HEK293T (cell line): ENCODE measurements at regions not wholly inside any gene's neighbourhood (a gene's known extent, or its start where the extent isn't known, plus 50 kb on each side); places are given as distances from the start of the nearest gene placed in this dataset.
"Not testable (repeated sequence)": the region's sequence is repeated elsewhere in the genome, so short reads cannot be mapped to it uniquely, and the experiment has no call there.

Experiments
- CTCF ChIA-PET: fragments of 350-600 bp; formaldehyde crosslinking; extraction: SDS; loops from one replicate; lab custom pipeline; 2021; ENCODE audit warnings: antibody characterized with exemption, inconsistent platforms; lab: Yijun Ruan, JAX
- POLR2A ChIA-PET: fragments of 350-600 bp; formaldehyde crosslinking; extraction: SDS; loops from one replicate; lab custom pipeline; 2020; ENCODE audit warnings: antibody characterized with exemption, inconsistent platforms; lab: Yijun Ruan, JAX
- DNase-seq: peaks from one replicate; pipeline ENCODE4 v3.0.0; 2012; ENCODE audit warnings: mixed read lengths; ENCODE audit errors: extremely low spot score
- ARNT ChIP-seq: fragments of 450-650 bp; IDR thresholded peaks from 2 replicates; pipeline ENCODE4 v1.6.1; 2017; ENCODE audit warnings: mild to moderate bottlenecking
- BHLHE40 ChIP-seq: fragments of 450-650 bp; IDR thresholded peaks from 2 replicates; pipeline ENCODE4 v1.6.1; 2016; ENCODE audit warnings: mild to moderate bottlenecking, moderate library complexity, borderline replicate concordance
- CTBP1 ChIP-seq: fragments of 450-650 bp; IDR thresholded peaks from 2 replicates; pipeline ENCODE4 v1.6.1; 2016; ENCODE audit warnings: borderline replicate concordance
- ELF4 ChIP-seq: fragments of 450-650 bp; IDR thresholded peaks from 2 replicates; pipeline ENCODE4 v1.6.1; 2017; ENCODE audit warnings: antibody characterized with exemption
- FOXA1 ChIP-seq: fragments of 450-650 bp; IDR thresholded peaks from 2 replicates; pipeline ENCODE4 v1.6.1; 2016; ENCODE audit warnings: mild to moderate bottlenecking
- FOXK2 ChIP-seq: fragments of 450-650 bp; IDR thresholded peaks from 2 replicates; pipeline ENCODE4 v1.6.1; 2016; ENCODE audit warnings: mild to moderate bottlenecking
- FOXM1 ChIP-seq: fragments of 450-650 bp; IDR thresholded peaks from 2 replicates; pipeline ENCODE4 v1.6.1; 2017; ENCODE audit warnings: mild to moderate bottlenecking, borderline replicate concordance
- HDGF ChIP-seq: fragments of 450-650 bp; IDR thresholded peaks from 2 replicates; pipeline ENCODE4 v1.6.1; 2017; ENCODE audit warnings: antibody characterized with exemption, borderline replicate concordance
- L3MBTL2 ChIP-seq: fragments of 450-650 bp; conservative IDR thresholded peaks from 2 replicates; pipeline ENCODE4 v1.6.1; 2016; ENCODE audit warnings: mild to moderate bottlenecking
- LEF1 ChIP-seq: fragments of 450-650 bp; IDR thresholded peaks from 2 replicates; pipeline ENCODE4 v1.6.1; 2017; ENCODE audit warnings: mild to moderate bottlenecking, borderline replicate concordance
- NFRKB ChIP-seq: fragments of 450-650 bp; IDR thresholded peaks from 2 replicates; pipeline ENCODE4 v1.6.1; 2016; ENCODE audit warnings: mild to moderate bottlenecking, moderate library complexity
- SP1 ChIP-seq: fragments of 450-650 bp; IDR thresholded peaks from 2 replicates; pipeline ENCODE4 v1.6.1; 2017
- SUZ12 ChIP-seq: fragments of 450-650 bp; IDR thresholded peaks from 2 replicates; pipeline ENCODE4 v1.6.1; 2016; ENCODE audit warnings: mild to moderate bottlenecking
- TARDBP ChIP-seq: fragments of 450-650 bp; IDR thresholded peaks from 2 replicates; pipeline ENCODE4 v1.6.1; 2016
- ZNF384 ChIP-seq: fragments of 450-650 bp; IDR thresholded peaks from 2 replicates; pipeline ENCODE4 v1.6.1; 2016
- TF ChIP-seq, protein P1 (sequence below): fragments of 450-650 bp; IDR thresholded peaks from 2 replicates; pipeline ENCODE4 v1.6.1; 2016

DNA sequence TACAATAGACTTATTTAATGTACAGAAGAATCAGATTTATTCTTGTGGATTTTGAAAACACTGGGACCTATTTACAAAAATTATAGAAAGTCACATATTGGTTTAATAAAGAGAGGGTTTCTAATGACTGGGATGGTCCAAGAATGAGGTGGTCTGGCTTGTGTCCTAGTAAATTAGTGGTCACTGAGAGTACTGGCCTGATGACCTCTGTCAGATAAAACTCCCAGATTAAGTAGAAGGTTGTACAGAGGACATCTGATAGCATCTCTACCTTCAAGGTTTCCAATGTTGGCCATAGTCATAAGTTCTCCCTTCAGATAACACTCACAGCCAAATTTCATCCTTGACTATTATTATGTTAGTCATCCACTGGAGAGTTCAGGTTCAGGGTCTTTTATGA lies 692.9 kb downstream of the MTRR start:
- no peak for DNase-seq
- CTCF ChIA-PET = no interaction called here
- no peak for TF ChIP-seq FOXA1
- TF ChIP-seq ARNT = no peak
- TF ChIP-seq ELF4 = no peak
- TF ChIP-seq BHLHE40 = no peak
- POLR2A ChIA-PET = no interaction called here

DNA sequence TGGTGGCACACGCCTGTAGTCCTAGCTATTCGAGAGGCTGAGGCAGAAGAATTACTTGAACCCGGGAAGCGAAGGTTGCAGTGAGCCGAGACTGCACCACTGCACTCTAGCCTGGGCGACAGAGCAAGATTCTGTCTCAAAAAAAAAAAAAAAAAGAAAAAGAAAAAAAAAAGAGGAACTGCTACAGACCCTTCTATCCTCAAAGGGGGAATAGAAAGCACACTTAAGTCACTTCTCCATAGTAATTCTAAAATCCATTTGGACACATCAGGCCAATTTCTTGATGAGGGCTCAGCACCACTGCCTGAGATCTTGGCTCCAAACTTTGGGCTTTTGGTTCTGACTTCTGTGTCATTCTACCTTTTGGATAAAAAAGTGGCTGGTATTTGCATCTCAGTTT lies 694.6 kb downstream of the MTRR start:
- CTCF ChIA-PET, DNase-seq, POLR2A ChIA-PET: not testable (repeated sequence)

DNA sequence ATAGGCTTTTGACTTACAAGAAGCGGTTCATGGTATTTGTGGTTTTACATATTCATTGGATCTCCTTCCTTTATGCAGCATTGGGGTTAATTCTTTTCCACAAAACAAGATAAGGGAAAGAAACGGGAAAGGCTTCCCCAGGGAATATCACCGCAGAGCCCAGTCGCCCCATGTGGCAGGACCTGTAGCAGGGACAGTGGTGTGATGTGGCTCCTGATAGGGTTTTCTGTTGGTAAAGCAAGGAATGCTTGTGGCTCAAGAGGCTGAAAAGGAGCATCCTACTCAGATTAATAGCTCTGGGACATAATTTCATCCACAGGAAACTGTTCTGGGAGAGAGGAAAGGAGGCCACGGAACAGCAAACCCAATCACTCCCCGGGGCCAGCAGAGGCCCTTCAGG lies 699.9 kb downstream of the MTRR start:
- DNase-seq = no peak
- ChIA-PET POLR2A (no interaction called here), CTCF (no interaction called here)
- no peak for TF ChIP-seq SUZ12
- TF ChIP-seq TARDBP = no peak
- TF ChIP-seq SP1 = no peak
- TF ChIP-seq ELF4 = no peak
- no peak for TF ChIP-seq L3MBTL2
- TF ChIP-seq FOXM1 = no peak
- TF ChIP-seq FOXA1 = no peak
- TF ChIP-seq ARNT = no peak

DNA sequence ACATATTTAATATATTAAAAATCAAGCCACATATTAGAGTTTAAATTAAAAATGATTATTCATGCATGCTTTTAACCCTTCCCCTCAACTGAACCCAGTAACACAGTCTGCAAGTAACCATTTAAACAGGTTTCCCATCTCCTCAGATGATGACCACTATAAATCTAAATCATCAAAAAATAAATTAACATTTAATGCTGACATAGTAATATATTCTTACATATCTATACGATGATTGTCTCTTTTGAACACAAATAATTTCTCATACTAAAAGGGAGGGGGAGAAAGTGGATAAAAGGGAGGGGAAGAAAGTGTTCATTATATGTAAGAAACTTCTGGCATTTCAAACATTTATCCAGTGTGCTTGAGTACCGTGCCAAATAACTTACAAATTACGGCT lies 701.6 kb downstream of the MTRR start:
- TF ChIP-seq NFRKB = no peak
- TF ChIP-seq ARNT = no peak
- no peak for TF ChIP-seq FOXA1
- TF ChIP-seq ZNF384 = no peak
- TF ChIP-seq SUZ12 = no peak
- no peak for TF ChIP-seq TARDBP
- TF ChIP-seq BHLHE40 = no peak
- TF ChIP-seq FOXK2 = no peak
- no peak for TF ChIP-seq SP1
- no peak for TF ChIP-seq LEF1
- TF ChIP-seq HDGF = no peak
- POLR2A ChIA-PET = no interaction called here
- DNase-seq = no peak
- CTCF ChIA-PET = no interaction called here

DNA sequence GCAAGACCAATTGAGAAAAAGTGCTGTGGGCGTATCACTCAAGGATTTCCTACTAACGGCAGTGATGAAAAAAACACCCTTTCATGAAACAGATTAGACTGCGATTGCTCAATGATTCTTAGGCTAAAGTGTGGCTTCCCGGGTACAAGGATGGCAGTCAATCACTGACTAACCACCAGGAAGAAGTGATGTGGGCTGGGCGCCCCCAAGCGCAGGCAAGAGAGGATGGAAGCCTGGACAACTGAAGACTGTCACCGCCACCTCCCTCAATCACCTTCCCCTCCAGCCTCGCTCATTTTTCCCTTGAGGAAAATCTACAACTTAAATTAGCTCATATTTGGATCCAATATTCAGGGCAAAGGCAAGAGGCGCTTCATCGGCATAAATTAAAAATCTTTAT lies 707.2 kb downstream of the MTRR start:
- TF ChIP-seq HDGF (no peak), SP1 (no peak), FOXA1 (no peak), FOXK2 (no peak), CTBP1 (no peak), ARNT (no peak), FOXM1 (no peak), L3MBTL2 (no peak)
- TF ChIP-seq, protein P1, sequence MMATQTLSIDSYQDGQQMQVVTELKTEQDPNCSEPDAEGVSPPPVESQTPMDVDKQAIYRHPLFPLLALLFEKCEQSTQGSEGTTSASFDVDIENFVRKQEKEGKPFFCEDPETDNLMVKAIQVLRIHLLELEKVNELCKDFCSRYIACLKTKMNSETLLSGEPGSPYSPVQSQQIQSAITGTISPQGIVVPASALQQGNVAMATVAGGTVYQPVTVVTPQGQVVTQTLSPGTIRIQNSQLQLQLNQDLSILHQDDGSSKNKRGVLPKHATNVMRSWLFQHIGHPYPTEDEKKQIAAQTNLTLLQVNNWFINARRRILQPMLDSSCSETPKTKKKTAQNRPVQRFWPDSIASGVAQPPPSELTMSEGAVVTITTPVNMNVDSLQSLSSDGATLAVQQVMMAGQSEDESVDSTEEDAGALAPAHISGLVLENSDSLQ = no peak
- CTCF ChIA-PET = no interaction called here
- POLR2A ChIA-PET = no interaction called here
- no peak for DNase-seq

DNA sequence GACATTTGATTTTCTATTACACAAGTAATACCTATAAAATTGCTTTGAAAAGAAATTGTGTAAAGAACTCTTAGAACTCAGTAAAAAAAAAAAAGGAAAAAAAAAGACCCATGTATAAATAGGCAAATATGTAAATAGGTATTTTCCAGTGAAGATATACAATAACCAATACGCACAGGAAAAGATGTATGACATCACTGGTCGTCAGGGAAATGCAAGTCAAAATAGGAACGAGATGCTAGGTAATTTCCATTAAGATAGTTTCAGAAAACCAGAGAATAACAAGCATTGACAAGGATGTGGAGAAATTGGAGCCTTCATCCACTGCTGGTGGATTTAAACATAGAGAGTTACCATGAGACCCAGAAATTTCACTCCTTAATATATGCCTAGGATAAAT lies 708.8 kb downstream of the MTRR start:
- DNase-seq = no peak
- ChIA-PET CTCF (no interaction called here), POLR2A (no interaction called here)
- no peak for TF ChIP-seq NFRKB
- no peak for TF ChIP-seq L3MBTL2
- no peak for TF ChIP-seq ZNF384
- no peak for TF ChIP-seq FOXK2
- TF ChIP-seq ARNT = no peak
- TF ChIP-seq, protein P1 = no peak
- TF ChIP-seq TARDBP = no peak
- TF ChIP-seq SP1 = no peak
- TF ChIP-seq HDGF = no peak
- no peak for TF ChIP-seq BHLHE40
- TF ChIP-seq CTBP1 = no peak
- no peak for TF ChIP-seq ELF4
- no peak for TF ChIP-seq FOXA1

DNA sequence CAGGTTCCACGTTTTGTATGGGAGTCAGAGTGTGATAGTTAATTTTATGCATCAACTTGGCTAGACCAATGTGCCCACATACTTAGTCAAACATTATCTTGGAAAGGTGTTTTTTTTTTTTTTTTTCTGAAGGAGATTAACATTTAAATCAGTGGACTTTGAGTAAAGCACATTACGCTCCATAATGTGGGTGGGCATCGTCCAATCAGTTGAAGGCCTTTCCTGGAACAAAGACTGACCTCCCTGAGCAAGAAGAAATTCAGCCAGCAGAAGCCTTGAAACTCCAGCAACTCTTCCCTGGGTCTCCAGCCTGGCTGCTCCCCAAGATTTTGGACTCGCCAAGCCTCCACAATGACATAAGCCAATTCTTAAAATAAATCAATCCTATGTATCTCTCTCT lies 711.4 kb downstream of the MTRR start:
- POLR2A ChIA-PET = no interaction called here
- no peak for TF ChIP-seq L3MBTL2
- no peak for TF ChIP-seq ARNT
- TF ChIP-seq CTBP1 = no peak
- TF ChIP-seq NFRKB = no peak
- TF ChIP-seq SP1 = no peak
- no peak for TF ChIP-seq FOXA1
- TF ChIP-seq FOXK2 = no peak
- TF ChIP-seq BHLHE40 = no peak
- TF ChIP-seq LEF1 = no peak
- TF ChIP-seq HDGF = no peak
- TF ChIP-seq TARDBP = no peak
- no peak for TF ChIP-seq SUZ12
- TF ChIP-seq, protein P1 = no peak
- TF ChIP-seq FOXM1 = no peak
- no peak for TF ChIP-seq ZNF384
- no peak for TF ChIP-seq ELF4
- no peak for DNase-seq
- CTCF ChIA-PET = no interaction called here

DNA sequence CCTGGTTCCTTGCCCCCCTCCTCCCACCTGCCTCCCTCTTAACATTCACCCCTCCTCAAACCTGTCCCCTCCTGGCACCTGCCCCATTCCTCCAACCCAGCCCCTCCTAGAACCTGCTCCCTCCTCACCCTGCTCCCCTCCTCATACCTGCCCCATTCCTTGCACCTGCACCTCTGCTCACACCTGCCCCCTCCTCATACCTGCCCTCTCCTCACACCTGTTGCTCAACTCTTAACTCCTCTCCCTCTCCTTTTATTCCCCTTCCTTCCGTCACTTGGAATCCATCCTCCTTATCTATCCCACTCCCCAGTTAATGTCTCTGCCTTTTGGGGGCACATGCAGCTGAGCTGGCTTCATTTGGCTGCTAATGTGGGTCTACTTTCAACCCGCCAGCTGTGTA lies 712.1 kb downstream of the MTRR start:
- TF ChIP-seq ZNF384 (no peak), LEF1 (no peak), HDGF (no peak), SUZ12 (no peak), FOXA1 (no peak), SP1 (no peak), NFRKB (no peak), ARNT (no peak), FOXM1 (no peak), BHLHE40 (no peak), CTBP1 (no peak)
- TF ChIP-seq, protein P1 = no peak
- no peak for DNase-seq
- CTCF ChIA-PET = no interaction called here
- POLR2A ChIA-PET = no interaction called here
